Erythroblast (primary cell): ENCODE measurements at regions not wholly inside any gene's neighbourhood (a gene's known extent, or its start where the extent isn't known, plus 50 kb on each side); places are given as distances from the start of the nearest gene placed in this dataset.

Experiments used
- GATA1 ChIP-seq: IDR thresholded peaks from 2 replicates; pipeline ENCODE4 v1.6.1; 2011; ENCODE audit warnings: low read depth, mild to moderate bottlenecking, control low read depth, low read length, moderate library complexity
- POLR2A ChIP-seq: IDR thresholded peaks from 2 replicates; pipeline ENCODE4 v1.6.1; 2011; ENCODE audit warnings: mild to moderate bottlenecking, low read length

DNA sequence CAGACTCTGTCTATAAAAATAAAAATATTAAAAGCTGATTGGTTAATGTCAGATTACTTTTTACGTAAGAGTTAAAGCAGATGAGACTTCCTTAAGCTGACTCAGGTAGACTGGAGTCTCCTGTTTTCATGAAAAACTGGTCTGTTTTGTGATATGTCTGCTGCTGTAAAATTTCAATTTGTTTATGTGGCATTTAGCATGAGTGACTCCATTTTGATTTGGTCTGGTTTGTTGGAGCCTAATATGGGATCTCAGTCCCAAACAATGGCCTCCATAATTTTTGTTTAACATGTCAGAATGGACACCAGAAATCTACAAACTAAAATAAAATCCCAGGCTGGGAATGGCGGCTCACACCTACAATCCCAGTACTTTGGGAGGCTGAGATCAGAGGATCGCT lies 57.8 kb upstream of the LEKR1 start:
- no peak for TF ChIP-seq POLR2A
- TF ChIP-seq GATA1, result no peak
